GM12865 (cell line): ENCODE measurements at regions not wholly inside any gene's neighbourhood (a gene's known extent, or its start where the extent isn't known, plus 50 kb on each side); places are given as distances from the start of the nearest gene placed in this dataset.
"Not testable (repeated sequence)": the region's sequence is repeated elsewhere in the genome, so short reads cannot be mapped to it uniquely, and the experiment has no call there.

Source experiments
- DNase-seq: peaks from one replicate; pipeline ENCODE4 v3.0.0; 2010; ENCODE audit warnings: low read depth
- H3K4me3 ChIP-seq: 2 replicates; pipeline ENCODE4 v1.5.1; 2011; ENCODE audit warnings: mild to moderate bottlenecking, low read depth, low read length, control low read depth
- CTCF ChIP-seq: IDR thresholded peaks from 2 replicates; pipeline ENCODE4 v1.5.1; 2011; ENCODE audit warnings: low read length, control low read depth, low read depth, inconsistent platforms; ENCODE audit not compliant: insufficient read depth; ENCODE audit errors: missing control alignments

DNA sequence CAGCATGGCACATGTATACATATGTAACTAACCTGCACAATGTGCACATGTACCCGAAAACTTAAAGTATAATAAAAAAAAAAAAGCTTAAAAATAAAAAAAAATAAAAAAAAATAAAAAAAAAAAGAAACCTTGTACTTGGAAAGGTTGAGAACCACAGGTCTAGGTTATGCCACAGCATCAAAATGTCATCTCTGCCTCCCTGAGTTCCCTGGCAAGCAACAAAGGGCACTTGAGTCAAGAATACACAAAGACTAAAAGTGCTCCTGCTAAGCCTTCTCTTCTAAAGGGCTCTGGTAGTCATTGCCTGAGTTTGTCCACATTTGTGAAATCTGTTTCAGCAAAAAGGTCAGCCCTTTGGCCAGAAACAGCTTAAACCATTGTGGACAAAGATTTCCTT is 395.8 kb upstream of the CCDC54 start:
- no peak for DNase-seq
- H3K4me3 ChIP-seq = no peak overlapping the region
- TF ChIP-seq CTCF = no peak

- no peak overlapping the region for H3K4me3 ChIP-seq
- no peak for DNase-seq
- no peak for TF ChIP-seq CTCF
Measured at GRCh38 chr3:106985721-106986120, 391.5 kb upstream of the CCDC54 start.

GRCh38 chr3:106998841-106999682 is 378.2 kb upstream of the CCDC54 start:
- peak; percentile 45 for DNase-seq
- not testable (repeated sequence) for H3K4me3 ChIP-seq

GRCh38 chr3:107001635-107002034 is 375.6 kb upstream of the CCDC54 start:
- H3K4me3 ChIP-seq = no peak overlapping the region
- no peak for DNase-seq
- no peak for TF ChIP-seq CTCF

DNA sequence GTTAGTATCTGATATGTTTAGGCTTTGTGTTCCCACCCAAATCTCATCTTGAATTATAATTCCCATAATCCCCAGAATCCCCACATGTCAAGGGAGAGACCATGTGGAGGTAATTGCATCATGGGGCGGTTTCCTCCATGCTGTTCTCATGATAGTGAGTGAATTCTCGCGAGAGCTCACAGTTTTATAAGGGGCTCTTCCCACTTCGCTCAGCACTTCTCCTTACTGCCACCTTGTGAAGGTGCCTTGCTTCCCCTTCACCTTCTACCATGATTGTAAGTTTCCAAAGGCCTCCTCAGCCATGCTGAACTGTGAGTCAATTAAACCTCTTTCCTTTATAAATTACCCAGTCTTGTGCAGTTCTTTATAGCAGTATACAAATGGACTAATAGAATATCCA is 371.9 kb upstream of the CCDC54 start:
- not testable (repeated sequence) for H3K4me3 ChIP-seq, DNase-seq

DNA sequence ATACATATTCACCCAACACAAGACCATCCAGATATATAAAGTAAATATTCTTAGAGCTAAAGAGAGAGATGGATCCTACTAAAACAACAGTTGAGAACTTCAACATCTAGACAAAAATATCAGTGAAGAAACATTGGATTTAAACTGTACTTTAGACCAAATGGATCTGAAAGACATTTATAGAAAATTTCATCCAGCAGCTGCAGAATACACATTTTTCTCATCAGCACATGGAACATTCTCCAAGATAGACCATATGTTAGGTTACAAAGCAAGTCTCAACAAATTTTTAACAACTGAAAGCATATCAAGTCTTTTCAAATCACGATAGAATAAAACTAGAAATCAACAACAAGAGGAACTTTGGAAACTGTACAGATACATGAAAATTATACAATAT is 369.0 kb upstream of the CCDC54 start:
- DNase-seq = no peak
- no peak overlapping the region for H3K4me3 ChIP-seq
- TF ChIP-seq CTCF = no peak

GRCh38 chr3:107013641-107014040 is 363.6 kb upstream of the CCDC54 start:
- TF ChIP-seq CTCF = no peak
- no peak for DNase-seq
- no peak overlapping the region for H3K4me3 ChIP-seq

- TF ChIP-seq CTCF = no peak
- no peak overlapping the region for H3K4me3 ChIP-seq
- DNase-seq = no peak
Measured at GRCh38 chr3:107024551-107025026, 352.6 kb upstream of the CCDC54 start.
